HG03354 (cell line): ENCODE measurements at regions not wholly inside any gene's neighbourhood (a gene's known extent, or its start where the extent isn't known, plus 50 kb on each side); places are given as distances from the start of the nearest gene placed in this dataset.

Source experiments
- ATAC-seq: cut with Tn5 transposase; IDR thresholded peaks from one replicate; pipeline ENCODE4 v1.9.1; 2021; ENCODE audit warnings: mild to moderate bottlenecking; ENCODE audit not compliant: unreplicated experiment, poor library complexity, severe bottlenecking

- peak; percentile 87 for ATAC-seq
Measured at GRCh38 chr18:60549338-60549960, 176.9 kb upstream of the MC4R start.

DNA sequence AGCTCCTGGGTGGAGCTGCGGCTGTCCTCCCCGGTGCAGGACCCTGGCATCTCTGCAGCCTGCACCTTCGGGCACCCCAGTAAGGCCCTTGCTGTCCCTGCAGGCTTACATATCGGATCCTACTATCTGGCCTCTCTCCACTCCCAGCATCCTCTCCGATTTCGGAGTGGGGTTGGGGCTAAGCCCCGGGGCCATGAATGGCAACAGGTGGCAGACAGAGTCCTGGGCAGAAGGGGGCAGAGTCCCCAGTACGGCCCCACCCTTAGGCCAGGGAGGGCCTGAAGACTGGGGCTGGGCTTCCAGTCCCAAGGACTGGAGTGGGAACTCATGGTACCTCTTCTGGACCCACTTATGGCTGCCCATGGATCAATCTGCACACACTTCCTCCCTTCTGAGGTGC is 180.4 kb upstream of the MC4R start:
- ATAC-seq = no peak

GRCh38 chr18:60554967-60555366 is 182.4 kb upstream of the MC4R start:
- no peak for ATAC-seq

- no peak for ATAC-seq
Measured at GRCh38 chr18:60555625-60556024, 183.1 kb upstream of the MC4R start.

DNA sequence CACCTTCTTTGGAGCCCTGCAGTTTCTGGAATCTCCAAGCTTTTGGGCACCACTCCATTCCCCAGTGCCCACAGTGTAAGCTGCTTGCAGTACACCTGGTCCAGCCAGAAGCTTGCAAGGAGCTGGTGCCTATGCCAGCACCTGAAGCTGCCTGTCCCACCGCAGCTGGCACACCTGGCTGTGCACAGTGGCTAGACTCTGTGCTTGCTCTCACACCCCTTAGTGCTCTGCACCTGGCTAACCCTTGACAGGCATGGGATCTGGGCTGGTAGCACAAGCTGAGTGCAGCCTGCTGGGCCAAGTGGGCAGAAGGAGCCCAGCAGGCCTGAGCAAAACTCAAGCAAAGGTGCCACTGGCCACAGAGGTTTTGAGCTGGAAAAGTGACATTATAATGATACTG is 183.8 kb upstream of the MC4R start:
- ATAC-seq = no peak

DNA sequence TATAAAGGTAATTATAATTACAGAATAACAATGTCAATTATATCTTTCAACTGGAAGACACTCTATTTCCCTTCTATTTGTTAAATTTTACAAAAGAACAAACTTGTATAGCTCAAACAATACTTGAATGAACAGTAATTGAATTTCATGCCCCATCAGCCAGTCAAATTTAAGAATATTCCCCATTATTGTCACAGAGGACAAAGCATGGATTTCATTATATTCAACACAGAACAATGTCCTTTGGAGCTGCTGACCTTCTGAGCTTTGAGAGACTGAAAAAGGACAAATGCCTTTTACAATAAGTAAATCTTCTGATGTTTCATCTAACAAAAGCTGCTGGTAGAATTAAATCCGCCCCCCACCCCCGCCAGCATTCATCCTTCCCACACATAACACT is 187.5 kb upstream of the MC4R start:
- no peak for ATAC-seq

GRCh38 chr18:60563082-60563481 is 190.5 kb upstream of the MC4R start:
- no peak for ATAC-seq

GRCh38 chr18:60568220-60568619 is 195.6 kb upstream of the MC4R start:
- no peak for ATAC-seq

DNA sequence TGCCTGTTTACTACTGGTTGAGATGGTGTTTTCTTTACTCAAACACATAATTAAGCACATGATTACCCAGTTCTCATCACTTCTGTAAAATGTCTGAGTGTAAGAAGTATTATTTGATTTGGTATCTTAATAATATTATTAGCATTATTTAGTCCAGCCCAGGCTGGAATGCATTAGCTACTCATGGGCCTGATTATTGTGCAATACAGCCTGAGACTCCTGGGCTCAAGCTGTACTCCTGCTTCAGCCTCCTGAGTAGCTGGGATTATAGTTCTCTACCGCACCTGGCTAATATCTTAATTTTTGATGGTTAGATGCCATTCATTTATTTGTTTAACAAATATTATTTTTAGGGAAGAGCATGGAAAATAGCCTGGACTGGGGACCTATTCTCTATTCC is 197.6 kb upstream of the MC4R start:
- ATAC-seq = no peak

DNA sequence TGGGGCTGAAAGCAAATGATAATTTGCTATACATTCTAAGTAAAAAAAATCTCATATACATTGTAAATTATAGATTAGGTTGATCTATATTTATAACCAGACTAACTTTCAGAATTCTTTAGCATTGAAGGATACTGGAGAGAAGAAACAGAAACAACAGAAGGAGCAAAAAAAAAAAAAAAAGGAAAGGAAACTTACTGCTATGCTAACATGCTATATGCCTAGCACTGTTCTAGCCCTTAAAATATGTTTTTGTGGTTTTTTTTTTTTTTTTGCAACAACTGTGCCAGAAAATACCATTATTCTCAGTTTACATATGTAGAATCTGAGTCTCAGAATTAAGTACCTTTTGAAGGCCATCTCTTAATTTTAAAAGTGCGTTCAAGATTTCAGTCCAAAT is 204.9 kb upstream of the MC4R start:
- no peak for ATAC-seq

DNA sequence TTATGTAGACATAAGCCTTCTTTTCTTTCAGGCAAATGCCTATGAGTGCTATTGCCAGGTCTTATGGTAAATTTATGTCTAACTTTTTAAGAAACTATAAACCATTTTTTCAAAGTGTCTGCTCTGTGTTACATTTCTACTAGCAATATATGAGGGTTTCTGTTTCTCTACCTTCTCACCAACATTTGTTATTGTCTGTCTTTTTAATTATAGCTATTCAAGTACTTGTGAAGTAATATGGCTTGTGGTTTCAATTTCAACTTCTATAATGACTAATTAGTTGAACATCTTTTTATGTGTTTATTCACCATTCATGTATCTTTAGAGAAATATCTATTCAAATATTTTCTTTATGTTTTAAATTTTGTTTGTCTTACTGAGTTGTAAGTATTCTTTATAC is 213.1 kb upstream of the MC4R start:
- ATAC-seq = peak; percentile 76

GRCh38 chr18:60593249-60593648 is 220.7 kb upstream of the MC4R start:
- no peak for ATAC-seq

DNA sequence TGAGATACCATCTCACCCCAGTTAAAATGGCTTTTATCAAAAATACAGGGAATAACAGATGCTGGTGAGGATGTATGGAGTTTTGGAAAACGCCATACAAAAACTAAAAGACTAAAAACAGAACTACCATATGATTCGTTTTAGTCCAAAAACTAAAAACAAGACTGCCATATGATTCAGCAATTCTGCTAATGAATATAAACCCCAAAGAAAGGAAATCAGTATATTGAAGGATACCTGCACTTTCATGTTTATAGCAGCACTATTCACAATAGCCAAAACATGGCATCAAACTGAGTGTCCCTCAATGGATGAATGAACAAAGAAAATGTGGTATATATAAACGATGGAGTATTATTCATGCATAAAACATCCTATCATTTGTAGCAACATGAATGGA is 224.4 kb upstream of the MC4R start:
- no peak for ATAC-seq

DNA sequence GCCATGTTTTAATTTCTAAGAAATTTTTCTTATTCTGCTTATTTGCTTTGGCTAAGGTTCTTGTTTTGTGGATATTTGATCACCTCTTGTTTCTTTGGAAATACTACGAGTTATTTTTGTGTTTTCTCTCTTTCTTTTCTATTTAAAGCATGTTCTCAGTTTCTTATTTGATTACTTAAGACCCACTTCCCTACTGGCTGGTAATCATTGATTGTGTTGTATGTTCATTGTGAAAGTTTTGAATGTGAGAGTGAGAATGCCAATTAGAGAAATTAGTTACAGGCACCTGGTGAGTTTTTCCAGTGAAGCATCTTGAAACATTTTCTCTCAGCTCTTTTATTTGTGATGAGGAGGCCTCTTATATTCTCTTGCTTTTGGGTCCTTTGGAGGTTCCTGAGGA is 226.7 kb upstream of the MC4R start:
- ATAC-seq = peak; percentile 98

DNA sequence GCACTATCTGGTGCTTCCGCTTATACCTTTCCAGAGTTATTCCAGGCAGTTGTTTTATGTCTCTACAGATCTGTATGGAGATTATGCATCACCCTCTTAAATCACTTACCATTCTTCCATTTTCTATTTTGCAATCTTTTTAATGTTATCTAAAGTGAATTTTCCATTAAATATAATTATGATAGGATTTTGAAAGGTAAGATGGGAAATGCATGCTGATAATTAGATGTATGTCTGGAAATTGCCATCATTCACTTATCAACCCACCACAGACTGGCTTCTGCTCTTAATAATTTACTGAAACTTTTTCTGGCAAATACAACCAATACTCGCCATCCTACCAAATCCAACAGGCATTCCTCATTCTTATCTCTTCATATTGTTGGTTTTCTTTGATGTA is 227.4 kb upstream of the MC4R start:
- ATAC-seq = no peak

DNA sequence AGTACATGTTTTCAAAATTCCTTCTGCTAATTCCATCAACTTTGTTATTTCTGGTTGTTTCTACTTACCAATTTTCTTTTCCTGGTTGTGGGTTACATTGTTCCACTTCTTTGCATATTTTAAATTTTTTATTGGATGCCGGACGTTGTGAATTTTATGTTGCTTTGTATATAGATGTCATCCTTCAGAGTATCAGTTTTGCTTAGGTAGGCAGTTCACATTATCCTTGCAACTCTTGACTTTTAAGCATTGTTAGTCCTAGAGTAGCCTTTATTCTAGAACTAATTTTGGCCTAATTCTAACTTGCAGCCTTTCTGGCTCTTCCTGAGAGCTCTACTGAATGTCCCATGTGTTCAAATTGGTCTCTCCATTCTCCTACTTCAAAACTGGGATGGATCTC is 228.7 kb upstream of the MC4R start:
- no peak for ATAC-seq

GRCh38 chr18:60623331-60623730 is 250.8 kb upstream of the MC4R start:
- no peak for ATAC-seq

- ATAC-seq = no peak
Measured at GRCh38 chr18:60624207-60624606, 251.6 kb upstream of the MC4R start.

DNA sequence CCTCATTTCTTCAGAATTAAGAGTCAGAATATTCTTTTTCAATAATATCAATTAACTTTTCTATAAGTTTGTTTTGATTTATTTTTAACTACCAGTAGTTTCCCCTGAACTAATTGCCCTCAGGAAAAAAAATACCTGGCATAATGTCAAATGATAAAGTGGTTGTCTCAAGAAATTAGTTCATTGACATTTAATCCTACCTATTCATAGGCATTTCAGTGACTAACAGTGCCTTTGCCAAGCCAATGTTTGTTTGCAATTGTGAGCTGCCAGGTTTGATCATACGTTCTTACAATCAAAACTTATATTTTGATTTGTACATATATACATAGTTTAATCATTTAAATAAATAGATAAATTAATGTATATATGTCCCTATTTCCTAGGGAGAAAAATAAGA is 267.3 kb upstream of the MC4R start:
- no peak for ATAC-seq

- no peak for ATAC-seq
Measured at GRCh38 chr18:60643009-60643408, 270.4 kb upstream of the MC4R start.

GRCh38 chr18:60646725-60647124 is 274.1 kb upstream of the MC4R start:
- ATAC-seq = no peak

- peak; percentile 95 for ATAC-seq
Measured at GRCh38 chr18:60649107-60649506, 276.5 kb upstream of the MC4R start.
